Body of pancreas (tissue), 4 donors: ENCODE measurements at regions not wholly inside any gene's neighbourhood (a gene's known extent, or its start where the extent isn't known, plus 50 kb on each side); places are given as distances from the start of the nearest gene placed in this dataset.

Experiments used
- CTCF ChIP-seq, 7 experiments: fragments of 450-650 bp in 4 of 7; fragments of 200-600 bp in 3 of 7; sonication (generic) in 3 of 7; IDR thresholded peaks; one replicate each; pipeline ENCODE4 v1.5.1; 2016 to 2019; ENCODE audit warnings: antibody characterized with exemption in 7 of 7
- POLR2A ChIP-seq, 3 donors: fragments of 450-650 bp; IDR thresholded peaks; one replicate each; pipeline ENCODE4 v1.6.1; 2016; ENCODE audit warnings: antibody characterized with exemption in 3 of 3, mild to moderate bottlenecking in 2 of 3

GRCh38 chr5:45089870-45090269 is 281.1 kb downstream of the MRPS30 start:
- no peak for TF ChIP-seq CTCF (IDR thresholded peaks at IDR 0.05)
- no peak for TF ChIP-seq POLR2A (IDR thresholded peaks at IDR 0.05)
